ENCODE measurements at regions not wholly inside any gene's neighbourhood (a gene's known extent, or its start where the extent isn't known, plus 50 kb on each side); places are given as distances from the start of the nearest gene placed in this dataset.

DNA sequence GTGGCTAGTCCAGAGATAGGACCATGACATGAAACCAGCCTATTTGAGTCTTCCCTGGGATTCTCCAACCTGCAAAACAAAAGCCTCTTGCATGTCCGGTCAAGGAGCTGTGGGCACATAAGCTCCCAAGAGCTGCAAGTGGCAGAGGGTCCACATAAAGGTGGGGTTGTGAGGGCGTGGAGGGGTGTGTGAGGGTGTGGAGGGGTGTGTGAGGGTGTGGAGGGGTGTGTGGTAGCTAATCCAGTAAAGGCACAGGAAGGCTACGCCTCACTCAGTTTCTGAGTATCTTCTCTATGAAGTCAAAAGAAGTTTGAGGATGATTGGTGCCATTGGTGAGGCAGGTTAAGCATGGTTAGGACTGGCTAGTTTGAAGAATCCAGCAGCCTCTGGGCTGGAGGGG is 259.4 kb upstream of the NSMCE3 start:
- no peak for TF ChIP-seq POLR2A (IDR thresholded peaks at IDR 0.05)
- TF ChIP-seq, protein P1, sequence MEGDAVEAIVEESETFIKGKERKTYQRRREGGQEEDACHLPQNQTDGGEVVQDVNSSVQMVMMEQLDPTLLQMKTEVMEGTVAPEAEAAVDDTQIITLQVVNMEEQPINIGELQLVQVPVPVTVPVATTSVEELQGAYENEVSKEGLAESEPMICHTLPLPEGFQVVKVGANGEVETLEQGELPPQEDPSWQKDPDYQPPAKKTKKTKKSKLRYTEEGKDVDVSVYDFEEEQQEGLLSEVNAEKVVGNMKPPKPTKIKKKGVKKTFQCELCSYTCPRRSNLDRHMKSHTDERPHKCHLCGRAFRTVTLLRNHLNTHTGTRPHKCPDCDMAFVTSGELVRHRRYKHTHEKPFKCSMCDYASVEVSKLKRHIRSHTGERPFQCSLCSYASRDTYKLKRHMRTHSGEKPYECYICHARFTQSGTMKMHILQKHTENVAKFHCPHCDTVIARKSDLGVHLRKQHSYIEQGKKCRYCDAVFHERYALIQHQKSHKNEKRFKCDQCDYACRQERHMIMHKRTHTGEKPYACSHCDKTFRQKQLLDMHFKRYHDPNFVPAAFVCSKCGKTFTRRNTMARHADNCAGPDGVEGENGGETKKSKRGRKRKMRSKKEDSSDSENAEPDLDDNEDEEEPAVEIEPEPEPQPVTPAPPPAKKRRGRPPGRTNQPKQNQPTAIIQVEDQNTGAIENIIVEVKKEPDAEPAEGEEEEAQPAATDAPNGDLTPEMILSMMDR (IDR thresholded peaks at IDR 0.05): no peak
- TF ChIP-seq EP300 (IDR thresholded peaks at IDR 0.05): no peak

Measured in ovary (tissue), 3 donors.